Activated naive CD4-positive, alpha-beta T cell treated with Interleukin-2 at 50 U/mL for 16 hours (primary cell): ENCODE measurements at regions not wholly inside any gene's neighbourhood (a gene's known extent, or its start where the extent isn't known, plus 50 kb on each side); places are given as distances from the start of the nearest gene placed in this dataset.

Source experiments
- DNase-seq: peaks from one replicate; pipeline ENCODE4 v3.0.0-alpha.2; 2020

- no peak for DNase-seq
These were observed 121.3 kb upstream of the C1GALT1 start for GRCh38 chr7:7060828-7061599.

GRCh38 chr7:7077945-7078344, 104.4 kb upstream of the C1GALT1 start:
- no peak for DNase-seq

GRCh38 chr7:7080802-7081201, 101.5 kb upstream of the C1GALT1 start:
- DNase-seq, result no peak

- DNase-seq, result no peak
These were observed 91.9 kb upstream of the C1GALT1 start for GRCh38 chr7:7090460-7090859.

- no peak for DNase-seq
These were observed 84.0 kb upstream of the C1GALT1 start for GRCh38 chr7:7098280-7098818.

DNA sequence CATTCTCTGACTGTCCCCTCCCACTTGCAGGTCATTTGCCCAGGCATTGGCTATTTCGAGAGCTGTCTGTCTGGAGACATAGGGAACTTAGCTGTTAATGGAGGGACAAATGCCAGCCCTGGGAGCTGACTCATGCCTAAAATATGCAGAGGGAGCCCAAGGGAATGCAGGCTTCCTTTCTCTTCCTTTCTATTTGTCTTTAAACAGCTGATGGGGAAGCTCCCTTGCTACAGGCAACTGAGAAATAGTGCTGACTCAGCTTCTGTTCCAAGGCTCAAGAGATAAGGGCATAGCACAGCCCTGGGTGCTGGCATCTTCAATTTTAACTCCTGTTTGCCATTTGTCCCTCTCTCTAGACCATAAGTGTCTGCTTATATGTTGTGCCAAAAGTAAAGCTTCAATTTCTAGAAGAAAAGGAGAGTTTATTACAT, 82.7 kb upstream of the C1GALT1 start:
- DNase-seq, result no peak

- DNase-seq, result no peak
These were observed 81.9 kb upstream of the C1GALT1 start for GRCh38 chr7:7100432-7100849.

DNA sequence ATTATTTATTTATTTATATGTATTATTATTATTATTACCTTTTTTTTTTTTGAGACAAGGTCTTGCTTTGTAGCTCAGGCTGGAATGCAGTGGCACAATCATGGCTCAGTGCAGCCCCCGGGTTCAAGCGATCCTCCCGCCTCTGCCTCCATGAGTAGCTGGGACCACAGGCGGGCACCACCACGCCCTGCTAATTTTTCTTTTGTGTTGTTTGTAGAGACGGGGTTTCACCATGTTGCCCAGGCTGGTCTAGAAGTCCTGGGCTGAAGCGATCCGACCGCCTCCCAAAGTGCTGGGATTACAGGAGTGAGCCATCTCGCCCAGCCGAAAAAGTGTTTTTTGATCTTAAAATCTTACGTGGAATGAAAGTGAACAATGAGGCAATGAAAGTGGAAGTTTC, 79.4 kb upstream of the C1GALT1 start:
- DNase-seq, result no peak

- DNase-seq, result no peak
These were observed 78.7 kb upstream of the C1GALT1 start for GRCh38 chr7:7103343-7104313.

GRCh38 chr7:7104314-7104698, 78.0 kb upstream of the C1GALT1 start:
- no peak for DNase-seq

DNA sequence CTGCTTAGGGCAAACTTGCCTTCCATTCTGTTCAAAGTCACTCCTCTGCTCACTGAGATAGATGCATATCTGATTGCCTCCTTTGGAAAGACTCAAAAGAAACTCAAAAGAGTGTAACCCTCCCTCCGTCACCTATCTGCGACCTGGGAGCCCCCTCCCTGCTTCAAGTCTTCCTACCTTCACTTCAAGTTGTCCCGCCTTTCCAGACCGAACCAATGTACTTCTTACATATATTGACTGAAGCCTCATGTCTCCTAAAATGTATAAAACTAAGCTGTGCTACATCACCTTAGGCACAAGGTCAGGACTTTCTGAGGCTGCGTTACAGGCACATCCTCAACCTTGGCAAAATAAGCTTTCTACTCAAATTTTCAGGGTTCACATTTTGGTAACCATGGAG, 77.4 kb upstream of the C1GALT1 start:
- no peak for DNase-seq

GRCh38 chr7:7105800-7106582, 76.4 kb upstream of the C1GALT1 start:
- no peak for DNase-seq

DNA sequence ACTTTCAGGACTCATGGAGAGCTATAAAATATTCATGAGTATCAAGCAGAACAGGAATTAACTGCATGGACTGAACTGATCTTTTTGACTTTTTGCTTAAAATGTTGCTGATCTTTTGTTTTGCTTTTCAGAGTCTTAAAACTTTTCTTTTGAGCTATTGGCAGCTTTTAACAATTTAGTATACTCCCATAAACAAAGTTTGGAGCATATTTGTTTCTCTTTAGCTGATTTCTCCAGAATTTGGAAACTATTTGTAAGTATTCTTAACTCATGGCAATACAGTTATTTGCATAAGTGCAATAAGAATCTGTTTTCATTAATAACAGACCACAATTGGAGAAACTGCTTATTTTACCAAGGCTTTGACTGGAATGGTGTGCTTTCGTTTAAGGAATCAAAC, 73.4 kb upstream of the C1GALT1 start:
- no peak for DNase-seq

- no peak for DNase-seq
These were observed 72.4 kb upstream of the C1GALT1 start for GRCh38 chr7:7109934-7110333.

GRCh38 chr7:7110706-7111105, 71.6 kb upstream of the C1GALT1 start:
- no peak for DNase-seq

DNA sequence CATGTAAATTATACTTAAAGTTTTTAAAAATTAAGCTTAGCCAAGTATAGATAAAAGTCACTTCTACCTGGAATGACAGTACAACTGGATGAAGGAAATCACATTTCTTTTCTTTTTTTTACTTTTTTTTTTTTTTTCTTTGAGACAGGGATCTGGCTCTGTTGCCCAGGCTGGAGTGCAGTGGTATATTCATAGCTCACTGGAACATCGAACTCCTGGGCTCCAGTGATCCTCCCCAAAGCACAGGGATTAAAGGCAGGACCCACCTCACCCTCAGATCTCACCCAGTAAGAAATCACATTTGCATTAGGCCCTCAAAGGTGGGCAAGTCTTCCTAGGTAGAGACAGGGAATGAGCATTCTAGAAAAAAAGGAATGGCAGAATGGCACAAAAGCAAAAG, 69.5 kb upstream of the C1GALT1 start:
- DNase-seq, result no peak

DNA sequence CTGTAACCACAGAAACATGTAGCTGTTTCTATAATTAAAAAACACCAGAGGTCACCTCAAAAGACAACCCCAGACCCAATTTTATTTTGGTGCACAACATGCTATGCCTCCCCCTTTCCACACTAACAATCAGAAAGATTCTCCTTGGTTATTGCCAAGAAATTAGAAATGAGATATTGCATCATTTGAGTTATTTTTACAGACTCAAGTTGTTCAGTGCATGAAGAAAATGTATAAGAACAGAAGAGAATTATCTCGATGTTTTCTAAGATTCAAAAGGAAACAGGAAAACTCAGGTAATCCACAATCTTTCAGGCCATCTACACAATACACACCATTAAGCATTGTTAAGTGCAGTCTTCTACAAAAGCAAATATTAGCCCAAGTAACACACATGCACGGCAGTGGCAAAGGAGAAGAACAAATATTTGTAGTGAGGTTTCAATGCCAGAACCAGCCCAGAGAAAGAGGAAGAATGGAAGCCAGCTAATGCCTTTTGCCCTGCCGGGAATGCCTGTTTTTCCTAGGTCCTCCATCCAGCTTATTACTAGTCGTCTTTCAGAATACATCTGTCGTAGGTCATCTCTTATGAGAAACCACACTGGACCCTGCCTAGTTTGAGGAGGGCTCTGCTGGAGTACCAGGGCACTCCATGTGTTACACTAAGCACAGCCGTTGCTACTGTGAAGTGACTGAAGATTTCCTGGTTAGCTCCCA, 67.6 kb upstream of the C1GALT1 start:
- no peak for DNase-seq

DNA sequence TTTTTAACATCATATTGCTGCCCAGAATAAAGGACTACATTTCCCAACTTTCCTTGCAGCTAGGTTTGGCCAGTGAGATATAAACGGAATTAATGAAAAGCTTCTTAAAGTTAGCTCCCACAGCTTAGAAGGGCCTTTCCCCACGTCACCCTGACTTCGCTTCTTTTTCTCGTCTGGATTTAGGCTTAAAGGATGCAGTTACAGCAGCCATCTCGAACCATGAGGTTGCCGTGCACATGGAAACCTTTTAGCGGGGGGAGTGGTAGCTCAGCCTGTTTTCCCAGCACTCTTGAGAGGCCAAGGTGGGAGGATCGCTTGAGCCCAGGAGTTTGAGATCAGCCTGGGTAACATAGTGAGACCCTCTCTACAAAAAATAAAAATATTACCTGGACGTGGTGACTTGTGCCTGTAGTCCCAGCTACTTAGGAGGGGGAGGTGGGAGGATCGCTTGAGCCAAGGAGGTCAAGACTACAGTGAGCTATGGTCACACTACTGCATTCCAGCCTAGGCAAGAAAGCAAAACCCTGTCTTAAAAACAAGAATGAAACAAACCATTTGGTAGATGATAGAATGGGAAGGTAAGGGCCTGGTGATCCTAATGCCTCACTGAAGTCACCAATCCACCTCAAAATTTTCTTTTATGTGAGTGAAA, 64.3 kb upstream of the C1GALT1 start:
- no peak for DNase-seq

DNA sequence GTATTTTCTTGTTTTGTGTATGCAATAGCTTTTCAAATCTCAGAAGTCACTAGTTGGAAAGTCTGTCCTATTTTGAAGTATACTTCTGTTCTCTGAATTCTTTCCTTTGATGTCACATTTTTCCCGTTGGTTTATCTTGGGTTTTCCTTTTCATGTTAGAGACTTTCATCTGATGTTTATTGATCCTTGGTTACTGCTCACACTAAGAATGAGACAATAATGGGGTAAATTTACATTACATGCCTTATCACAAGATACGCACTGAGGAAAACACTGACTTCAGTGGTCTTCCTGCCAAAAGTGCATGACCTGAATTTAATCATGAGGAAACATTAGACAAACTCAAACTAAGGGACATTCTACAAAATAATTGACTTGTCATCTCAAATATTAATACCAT, 63.5 kb upstream of the C1GALT1 start:
- no peak for DNase-seq

DNA sequence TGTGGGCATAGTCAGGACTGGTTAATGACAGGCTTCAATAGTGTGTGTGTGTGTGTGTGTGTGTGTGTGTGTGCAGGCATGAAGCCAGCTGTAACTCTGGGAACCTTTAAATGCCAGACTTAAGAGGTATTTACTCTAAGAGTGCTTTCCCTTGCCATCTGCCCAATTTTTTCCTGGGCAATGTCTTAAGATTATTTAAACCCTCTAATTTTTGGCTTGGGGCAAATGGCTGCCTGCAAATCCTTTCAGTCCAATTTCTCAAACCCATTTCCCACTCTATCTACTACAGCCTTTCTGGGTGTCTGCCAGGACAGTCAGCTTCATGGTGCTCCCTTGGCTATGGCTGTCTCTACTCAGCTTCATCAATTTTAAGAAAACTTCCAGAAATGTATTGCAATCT, 62.6 kb upstream of the C1GALT1 start:
- DNase-seq, result no peak

GRCh38 chr7:7122033-7122478, 60.3 kb upstream of the C1GALT1 start:
- DNase-seq, result no peak
